ENCODE measurements at regions not wholly inside any gene's neighbourhood (a gene's known extent, or its start where the extent isn't known, plus 50 kb on each side); places are given as distances from the start of the nearest gene placed in this dataset.

- TF ChIP-seq CTCF (IDR thresholded peaks at IDR 0.05) (no peak), POLR2A (IDR thresholded peaks at IDR 0.05) (no peak)
These were observed 239.9 kb downstream of the NFKBIZ start for GRCh38 chr3:102089239-102089638.

All from Peyer's patch (tissue), 4 donors.